ENCODE measurements at regions not wholly inside any gene's neighbourhood (a gene's known extent, or its start where the extent isn't known, plus 50 kb on each side); places are given as distances from the start of the nearest gene placed in this dataset.

GRCh38 chr2:157933160-157933920 is 57.2 kb upstream of the ACVR1 start:
- no peak for DNase-seq

DNA sequence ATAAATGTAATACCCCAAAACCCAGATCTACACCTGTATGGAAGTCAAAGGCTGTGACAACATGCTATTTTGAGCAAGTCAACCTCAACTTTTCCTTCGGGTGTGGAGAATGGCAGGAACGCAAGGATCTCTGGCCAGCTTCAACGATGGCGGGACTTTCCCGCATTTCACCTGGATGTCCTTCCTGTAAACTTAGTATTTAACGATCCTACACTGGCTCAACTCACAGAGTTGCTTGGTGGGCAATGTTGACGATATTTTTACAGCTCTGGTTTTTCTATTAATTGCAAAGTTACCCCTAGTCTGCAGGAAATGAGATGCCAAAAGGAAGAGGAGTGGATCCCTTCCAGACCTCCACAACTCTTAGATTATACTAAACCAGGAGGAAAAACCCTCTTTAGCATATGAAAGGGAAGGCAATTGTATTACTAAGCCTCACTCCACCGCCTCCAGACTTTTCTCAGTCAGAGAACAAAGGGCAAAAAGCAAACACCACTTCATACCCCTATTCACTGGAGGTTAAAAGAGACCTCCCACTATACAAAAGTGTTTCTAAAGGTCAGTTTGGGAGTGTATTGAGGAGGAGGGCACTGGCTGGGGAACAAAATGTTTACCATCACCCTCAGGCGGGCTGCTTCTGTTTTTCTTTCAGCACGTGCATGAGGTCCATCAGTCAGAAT is 56.5 kb upstream of the ACVR1 start:
- no peak for DNase-seq

DNA sequence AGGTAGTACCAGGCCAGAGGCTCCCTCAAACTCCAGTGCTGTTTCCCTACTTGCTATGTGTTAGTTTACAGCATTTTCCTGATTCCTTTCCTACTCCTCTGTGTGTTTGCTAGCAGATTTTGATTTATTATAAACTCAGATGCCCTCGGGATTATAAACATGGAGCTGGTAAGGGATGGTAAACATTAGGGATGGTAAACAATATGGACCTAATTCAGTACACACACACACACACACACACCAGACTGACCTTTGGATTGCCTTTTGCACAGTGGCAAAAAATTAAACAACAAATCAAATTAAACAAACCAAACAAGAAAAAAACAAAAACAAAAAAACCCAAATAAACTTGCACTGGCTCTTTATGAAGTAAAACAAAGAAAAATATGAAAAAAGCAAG is 55.4 kb upstream of the ACVR1 start:
- DNase-seq = no peak

DNA sequence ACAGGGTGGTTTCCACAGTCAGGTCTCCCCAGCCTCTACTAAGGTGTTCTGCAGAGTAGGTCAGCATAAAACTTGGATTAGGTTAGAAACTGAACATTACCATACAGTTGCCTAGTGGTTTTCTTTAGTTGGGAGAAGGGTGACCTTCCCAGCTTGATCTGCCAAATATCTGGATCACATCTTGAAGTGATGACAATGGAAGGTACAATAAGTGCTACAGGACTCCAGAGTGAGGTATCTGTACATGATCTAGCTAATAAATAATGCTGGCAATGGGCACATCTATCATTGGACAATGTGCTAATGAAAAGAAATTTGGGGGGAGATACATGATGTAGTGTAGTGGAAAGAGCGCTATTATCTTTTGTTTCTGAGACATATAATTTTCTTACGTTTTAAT is 54.6 kb upstream of the ACVR1 start:
- DNase-seq = no peak

GRCh38 chr2:157929871-157930667 is 53.9 kb upstream of the ACVR1 start:
- no peak for DNase-seq

DNA sequence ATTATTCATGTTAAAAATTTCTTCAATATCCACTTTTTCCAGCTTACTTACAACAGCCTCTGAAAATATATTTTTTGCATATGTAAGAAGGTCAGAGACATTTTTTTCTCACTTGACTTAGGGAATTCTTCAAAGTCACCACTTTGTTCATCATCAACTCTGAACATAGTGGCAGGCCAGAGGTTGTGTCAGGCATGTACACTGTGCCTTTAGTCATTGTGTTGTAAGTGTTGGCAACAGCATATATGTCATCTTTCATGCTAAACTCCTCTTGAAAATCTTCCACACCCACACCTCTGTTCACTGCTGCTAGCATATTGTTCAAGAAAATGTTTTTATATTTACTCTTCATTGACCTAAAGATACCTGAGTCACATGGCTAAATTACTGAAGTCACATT is 52.2 kb upstream of the ACVR1 start:
- DNase-seq = no peak

GRCh38 chr2:157927155-157927554 is 51.0 kb upstream of the ACVR1 start:
- DNase-seq = no peak

Data from stimulated activated CD4-positive, alpha-beta T cell treated with anti-CD3 and anti-CD28 coated beads, Interleukin-4, amount 100 ng/mL, for 4 hours (primary cell).